Limb (tissue), 2 donors: ENCODE measurements at regions not wholly inside any gene's neighbourhood (a gene's known extent, or its start where the extent isn't known, plus 50 kb on each side); places are given as distances from the start of the nearest gene placed in this dataset.
"Not testable (repeated sequence)": the region's sequence is repeated elsewhere in the genome, so short reads cannot be mapped to it uniquely, and the experiment has no call there.

Source experiments
- DNase-seq, 2 donors: peaks; one replicate each; pipeline ENCODE4 v3.0.0-alpha.2; 2016; ENCODE audit errors: extremely low spot score in 2 of 2

GRCh38 chr5:114822863-114823262 is 346.8 kb downstream of the TRIM36 start:
- DNase-seq, result no peak

GRCh38 chr5:114822436-114822835 is 347.3 kb downstream of the TRIM36 start:
- no peak for DNase-seq

- no peak for DNase-seq
These were observed 379.3 kb downstream of the TRIM36 start for GRCh38 chr5:114790403-114790792.

- peak in 1 of 2 donors; percentile 38 for DNase-seq
These were observed 379.8 kb downstream of the TRIM36 start for GRCh38 chr5:114789773-114790402.

GRCh38 chr5:114782869-114783268 is 386.8 kb downstream of the TRIM36 start:
- DNase-seq, result no peak

GRCh38 chr5:114782177-114782576 is 387.5 kb downstream of the TRIM36 start:
- no peak for DNase-seq

GRCh38 chr5:114780290-114780689 is 389.4 kb downstream of the TRIM36 start:
- no peak for DNase-seq

GRCh38 chr5:114744406-114744805 is 382.5 kb downstream of the KCNN2 start:
- no peak for DNase-seq

- DNase-seq, result no peak
These were observed 372.4 kb downstream of the KCNN2 start for GRCh38 chr5:114734238-114734637.

- DNase-seq, result no peak
These were observed 368.1 kb downstream of the KCNN2 start for GRCh38 chr5:114729986-114730385.

GRCh38 chr5:114727358-114727757 is 365.5 kb downstream of the KCNN2 start:
- DNase-seq, result peak in 1 of 2 donors; percentile 22

GRCh38 chr5:114726131-114726530 is 364.3 kb downstream of the KCNN2 start:
- DNase-seq, result no peak

- DNase-seq, result no peak
These were observed 357.4 kb downstream of the KCNN2 start for GRCh38 chr5:114719268-114719667.

GRCh38 chr5:114716955-114717354 is 355.1 kb downstream of the KCNN2 start:
- DNase-seq, result no peak

- DNase-seq, result not testable (repeated sequence)
These were observed 342.5 kb downstream of the KCNN2 start for GRCh38 chr5:114704225-114704893.

GRCh38 chr5:114702731-114703130 is 340.9 kb downstream of the KCNN2 start:
- no peak for DNase-seq

- no peak for DNase-seq
These were observed 340.3 kb downstream of the KCNN2 start for GRCh38 chr5:114702136-114702535.

GRCh38 chr5:114700823-114701222 is 339.0 kb downstream of the KCNN2 start:
- no peak for DNase-seq

- DNase-seq, result no peak
These were observed 333.5 kb downstream of the KCNN2 start for GRCh38 chr5:114695292-114695904.

GRCh38 chr5:114686356-114686755 is 324.5 kb downstream of the KCNN2 start:
- no peak for DNase-seq

- no peak for DNase-seq
These were observed 316.9 kb downstream of the KCNN2 start for GRCh38 chr5:114678778-114679177.

- no peak for DNase-seq
These were observed 303.7 kb downstream of the KCNN2 start for GRCh38 chr5:114665551-114665950.

- no peak for DNase-seq
These were observed 298.9 kb downstream of the KCNN2 start for GRCh38 chr5:114660791-114661190.
